SK-N-SH (cell line): ENCODE measurements at regions not wholly inside any gene's neighbourhood (a gene's known extent, or its start where the extent isn't known, plus 50 kb on each side); places are given as distances from the start of the nearest gene placed in this dataset.

Experiments used
- CTCF ChIA-PET: fragments of 300-600, 350-600 bp; formaldehyde crosslinking; extraction: SDS; loops from one replicate; lab custom pipeline; 2021; lab: Yijun Ruan, JAX
- POLR2A ChIA-PET: fragments of 350-600 bp; sonication (Branson Sonifier 250); formaldehyde crosslinking; extraction: SDS; loops from one replicate; lab custom pipeline; 2020; ENCODE audit warnings: antibody characterized with exemption, inconsistent platforms; lab: Yijun Ruan, JAX
- DNase-seq: peaks from one replicate; pipeline ENCODE4 v3.0.0; 2012
- H2AFZ ChIP-seq: fragments of 200-600 bp; sonication (generic); 2 replicates; pipeline ENCODE4 v1.8.1; 2016; ENCODE audit warnings: antibody characterized with exemption, mild to moderate bottlenecking, low read depth
- H3F3A ChIP-seq: fragments of 200-600 bp; sonication (generic); replicated peaks from 2 replicates; pipeline ENCODE3; 2016; ENCODE audit warnings: antibody characterized with exemption, mild to moderate bottlenecking; ENCODE audit not compliant: insufficient read depth
- H3K27ac ChIP-seq, 2 experiments: fragments of 200-500 bp in 1 of 2; fragments of 200-600 bp in 1 of 2; sonication (Bioruptor generic) in 1 of 2; sonication (generic), shearing (Covaris generic) in 1 of 2; 2 replicates each; pipeline versions ENCODE4 v1.5.1 to v1.6.1; 2014 to 2016; ENCODE audit warnings: low read depth in 2 of 2, inconsistent platforms in 1 of 2, low read length in 1 of 2, mild to moderate bottlenecking in 1 of 2, mixed read lengths in 1 of 2
- H3K27me3 ChIP-seq: fragments of 200-600 bp; sonication (generic), shearing (Covaris generic); 2 replicates; pipeline ENCODE4 v1.6.1; 2016; ENCODE audit warnings: mixed run types; ENCODE audit not compliant: insufficient read depth
- H3K36me3 ChIP-seq, 2 experiments: fragments of 200-500 bp in 1 of 2; fragments of 200-600 bp in 1 of 2; sonication (Bioruptor generic) in 1 of 2; sonication (generic) in 1 of 2; replicated peaks in 1 of 2; 2 replicates each; pipeline versions ENCODE3 to v1.5.1; 2014 to 2016; ENCODE audit warnings: low read length in 1 of 2, mild to moderate bottlenecking in 1 of 2; ENCODE audit not compliant: insufficient read depth in 2 of 2, control insufficient read depth in 1 of 2
- H3K4me1 ChIP-seq, 2 experiments: fragments of 200-500 bp in 1 of 2; fragments of 200-600 bp in 1 of 2; sonication (Bioruptor generic) in 1 of 2; sonication (generic), shearing (Covaris generic) in 1 of 2; 2 replicates each; pipeline versions ENCODE4 v1.5.1 to v1.6.1; 2014 to 2016; ENCODE audit warnings: low read depth in 1 of 2, low read length in 1 of 2, mixed run types in 1 of 2; ENCODE audit not compliant: insufficient read depth in 2 of 2, control insufficient read depth in 1 of 2
- H3K4me2 ChIP-seq: fragments of 200-600 bp; sonication (generic), shearing (Covaris generic); 2 replicates; pipeline ENCODE4 v1.6.1; 2017; ENCODE audit warnings: mixed run types
- H3K4me3 ChIP-seq, 2 experiments: fragments of 200-500 bp in 1 of 2; fragments of 200-600 bp in 1 of 2; sonication (Bioruptor generic) in 1 of 2; sonication (generic), shearing (Covaris generic) in 1 of 2; 2 replicates each; pipeline versions ENCODE4 v1.5.1 to v1.8.1; 2014 to 2016; ENCODE audit warnings: low read depth in 2 of 2, inconsistent platforms in 1 of 2, low read length in 1 of 2, mild to moderate bottlenecking in 1 of 2, mixed read lengths in 1 of 2, moderate library complexity in 1 of 2
- H3K79me2 ChIP-seq: fragments of 200-600 bp; sonication (generic); 2 replicates; pipeline ENCODE4 v1.8.1; 2017; ENCODE audit warnings: mild to moderate bottlenecking; ENCODE audit not compliant: insufficient read depth
- H3K9ac ChIP-seq: fragments of 200-600 bp; sonication (generic); 2 replicates; pipeline ENCODE4 v1.6.1; 2017; ENCODE audit warnings: mixed run types
- H3K9me2 ChIP-seq: fragments of 200-600 bp; sonication (generic); 2 replicates; pipeline ENCODE4 v1.6.1; 2017; ENCODE audit warnings: mixed run types
- H3K9me3 ChIP-seq: fragments of 200-600 bp; sonication (generic); 2 replicates; pipeline ENCODE4 v1.6.1; 2017; ENCODE audit warnings: mixed run types, mild to moderate bottlenecking, moderate library complexity
- H4K20me1 ChIP-seq: fragments of 200-600 bp; sonication (generic); 2 replicates; pipeline ENCODE4 v1.6.1; 2017; ENCODE audit warnings: mild to moderate bottlenecking, mixed run types; ENCODE audit not compliant: insufficient read depth
- CHD2 ChIP-seq: fragments of 150-350 bp; IDR thresholded peaks from 2 replicates; pipeline ENCODE4 v1.6.1; 2018; ENCODE audit warnings: low read length; ENCODE audit not compliant: partially characterized antibody
- CTCF ChIP-seq: fragments of 200-600 bp; sonication (generic); IDR thresholded peaks from 2 replicates; pipeline ENCODE4 v1.6.1; 2017; ENCODE audit warnings: antibody characterized with exemption, mild to moderate bottlenecking, moderate library complexity
- EP300 ChIP-seq, 2 experiments: IDR thresholded peaks; 2 replicates each; pipeline versions ENCODE4 v1.4.0 to v1.6.1; 2012; ENCODE audit warnings: borderline replicate concordance in 1 of 2, low read depth in 1 of 2, low read length in 1 of 2
- EZH2phosphoT487 ChIP-seq: fragments of 200-600 bp; sonication (generic); IDR thresholded peaks from 2 replicates; pipeline ENCODE4 v1.6.1; 2017; ENCODE audit warnings: low read depth, mixed run types, mild to moderate bottlenecking, antibody characterized with exemption, moderate library complexity, borderline replicate concordance
- FOSL2 ChIP-seq: IDR thresholded peaks from 2 replicates; pipeline ENCODE4 v1.4.0; 2012; ENCODE audit warnings: low read depth, mild to moderate bottlenecking, moderate library complexity, borderline replicate concordance
- GABPA ChIP-seq: IDR thresholded peaks from 2 replicates; pipeline ENCODE4 v1.4.0; 2012; ENCODE audit warnings: low read depth, mild to moderate bottlenecking
- IRF3 ChIP-seq: fragments of 150-350 bp; IDR thresholded peaks from 2 replicates; pipeline ENCODE4 v1.6.1; 2016; ENCODE audit warnings: mild to moderate bottlenecking, low read depth, low read length
- MAX ChIP-seq: IDR thresholded peaks from 2 replicates; pipeline ENCODE4 v1.4.0; 2012; ENCODE audit warnings: low read depth
- MEF2A ChIP-seq: IDR thresholded peaks from 2 replicates; pipeline ENCODE4 v1.4.0; 2012; ENCODE audit warnings: low read depth, borderline replicate concordance
- NRF1 ChIP-seq: IDR thresholded peaks from 2 replicates; pipeline ENCODE4 v1.6.1; 2012; ENCODE audit warnings: low read depth, mild to moderate bottlenecking, low read length
- RCOR1 ChIP-seq: fragments of 150-350 bp; IDR thresholded peaks from 2 replicates; pipeline ENCODE4 v1.6.1; 2017; ENCODE audit warnings: antibody characterized with exemption, low read length
- RFX5 ChIP-seq: IDR thresholded peaks from 2 replicates; pipeline ENCODE4 v1.6.1; 2012; ENCODE audit warnings: mild to moderate bottlenecking, improper control_type of control experiment, low read length
- TAF1 ChIP-seq: IDR thresholded peaks from 2 replicates; pipeline ENCODE4 v1.6.1; 2012; ENCODE audit warnings: low read depth, mild to moderate bottlenecking, low read length, moderate library complexity, borderline replicate concordance
- YY1 ChIP-seq: IDR thresholded peaks from 2 replicates; pipeline ENCODE4 v1.4.0; 2012; ENCODE audit warnings: low read depth, mild to moderate bottlenecking
- WGBS: methylation state at CpG from one replicate; pipeline ENCODE4 v1.1.6; 2017; ENCODE audit warnings: low lambda C conversion rate; 5-methylcytosine and 5-hydroxymethylcytosine counted together
- TF ChIP-seq, protein P1 (sequence below): fragments of 150-350 bp; IDR thresholded peaks from 2 replicates; pipeline ENCODE4 v1.6.1; 2017; ENCODE audit warnings: antibody characterized with exemption, low read length, low read depth, borderline replicate concordance
- TF ChIP-seq, protein P2 (sequence below): IDR thresholded peaks from 2 replicates; pipeline ENCODE4; 2012

DNA sequence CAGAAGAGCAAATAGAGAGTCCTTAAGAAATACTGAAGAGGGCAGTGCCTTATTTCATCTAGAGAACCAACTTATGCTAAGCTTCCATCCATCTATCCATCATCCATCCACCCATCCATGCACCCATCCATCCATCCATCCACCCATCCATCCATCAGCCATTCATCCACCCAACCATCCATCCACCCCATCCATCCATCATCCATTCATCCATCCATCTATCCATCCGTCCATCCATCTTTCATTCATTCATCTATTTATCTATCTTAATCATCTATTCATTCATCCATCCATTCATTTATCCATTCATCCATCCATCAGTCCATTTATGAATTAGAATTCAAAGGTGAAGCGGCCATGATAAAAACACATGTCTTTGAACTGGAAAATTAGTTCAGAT, 171.5 kb upstream of the FMN2 start:
- Histone ChIP-seq H3K27me3 (no peaks in the 10 kb centered on the region), H4K20me1 (no peaks in the 10 kb centered on the region), H3K9ac (no peak overlapping the region), H3K79me2 (no peaks in the 10 kb centered on the region), H3K36me3 (no peaks in the 10 kb centered on the region), H3K27ac (no peak overlapping the region), H3K4me2 (no peak overlapping the region), H3K9me3 (no peaks in the 10 kb centered on the region), H3K9me2 (no peaks in the 10 kb centered on the region), H3K4me3 (no peak overlapping the region), H3K4me1 (peaks cover 0 to 2% of the 10 kb centered on the region in 2 experiments; a peak in 2 of 4 replicates), H2AFZ (no peak overlapping the region), H3F3A (peaks cover 2% of the 10 kb centered on the region)
- no peak for DNase-seq
- CTCF ChIA-PET, result no interaction called here
- WGBS, result 49% methylated on average over 2 of the region's 2 CpGs
- TF ChIP-seq EZH2phosphoT487, result no peak
- TF ChIP-seq, protein P1, sequence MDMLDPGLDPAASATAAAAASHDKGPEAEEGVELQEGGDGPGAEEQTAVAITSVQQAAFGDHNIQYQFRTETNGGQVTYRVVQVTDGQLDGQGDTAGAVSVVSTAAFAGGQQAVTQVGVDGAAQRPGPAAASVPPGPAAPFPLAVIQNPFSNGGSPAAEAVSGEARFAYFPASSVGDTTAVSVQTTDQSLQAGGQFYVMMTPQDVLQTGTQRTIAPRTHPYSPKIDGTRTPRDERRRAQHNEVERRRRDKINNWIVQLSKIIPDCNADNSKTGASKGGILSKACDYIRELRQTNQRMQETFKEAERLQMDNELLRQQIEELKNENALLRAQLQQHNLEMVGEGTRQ, result no peak
- TF ChIP-seq YY1, result no peak
- TF ChIP-seq GABPA, result no peak
- TF ChIP-seq MAX, result no peak
- TF ChIP-seq MEF2A, result no peak
- TF ChIP-seq RFX5, result no peak
- TF ChIP-seq RCOR1, result no peak
- TF ChIP-seq NRF1, result no peak
- no peak for TF ChIP-seq EP300 (IDR thresholded peaks at IDR 0.05; ENCODE audit: borderline replicate concordance in 1 of 2, low read depth in 1 of 2, low read length in 1 of 2)
- no peak for TF ChIP-seq FOSL2
- TF ChIP-seq CTCF, result no peak
- TF ChIP-seq, protein P2, sequence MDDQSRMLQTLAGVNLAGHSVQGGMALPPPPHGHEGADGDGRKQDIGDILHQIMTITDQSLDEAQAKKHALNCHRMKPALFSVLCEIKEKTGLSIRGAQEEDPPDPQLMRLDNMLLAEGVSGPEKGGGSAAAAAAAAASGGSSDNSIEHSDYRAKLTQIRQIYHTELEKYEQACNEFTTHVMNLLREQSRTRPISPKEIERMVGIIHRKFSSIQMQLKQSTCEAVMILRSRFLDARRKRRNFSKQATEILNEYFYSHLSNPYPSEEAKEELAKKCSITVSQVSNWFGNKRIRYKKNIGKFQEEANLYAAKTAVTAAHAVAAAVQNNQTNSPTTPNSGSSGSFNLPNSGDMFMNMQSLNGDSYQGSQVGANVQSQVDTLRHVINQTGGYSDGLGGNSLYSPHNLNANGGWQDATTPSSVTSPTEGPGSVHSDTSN, result no peak
- TF ChIP-seq TAF1, result no peak
- no peak for TF ChIP-seq CHD2
- no peak for TF ChIP-seq IRF3
- POLR2A ChIA-PET, result no interaction called here
